Lung (tissue), 11 donors: ENCODE measurements at regions not wholly inside any gene's neighbourhood (a gene's known extent, or its start where the extent isn't known, plus 50 kb on each side); places are given as distances from the start of the nearest gene placed in this dataset.

ENCODE experiments used
- ATAC-seq: fragments of 200-7000 bp; cut with Tn5 transposase; one replicate; pipeline ENCODE4 v1.9.1; 2020; ENCODE audit warnings: moderate number of reproducible peaks; ENCODE audit not compliant: insufficient read depth, low FRiP score
- DNase-seq, 3 donors: peaks; one replicate each; pipeline ENCODE4 v3.0.0-alpha.2; 2013 to 2017
- H3K27ac ChIP-seq, 2 donors: one replicate each; pipeline ENCODE4 v1.5.1; 2013; ENCODE audit warnings: mild to moderate bottlenecking in 2 of 2, moderate library complexity in 2 of 2, control low read depth in 1 of 2, inconsistent platforms in 1 of 2, low read depth in 1 of 2, low read length in 1 of 2
- H3K27me3 ChIP-seq, 3 donors: one replicate each; pipeline ENCODE4 v1.5.1; 2013; ENCODE audit warnings: low read length in 2 of 3; ENCODE audit not compliant: control insufficient read depth in 3 of 3, insufficient read depth in 3 of 3
- H3K36me3 ChIP-seq, 4 donors: one replicate each; pipeline ENCODE4 v1.5.1; 2013; ENCODE audit warnings: low read length in 4 of 4, mild to moderate bottlenecking in 1 of 4, moderate library complexity in 1 of 4; ENCODE audit not compliant: control insufficient read depth in 4 of 4, insufficient read depth in 4 of 4
- H3K4me1 ChIP-seq, 5 donors: one replicate each; pipeline ENCODE4 v1.5.1; 2013; ENCODE audit warnings: low read length in 5 of 5, mild to moderate bottlenecking in 2 of 5, moderate library complexity in 1 of 5; ENCODE audit not compliant: control insufficient read depth in 5 of 5, insufficient read depth in 5 of 5
- H3K4me3 ChIP-seq: one replicate; pipeline ENCODE4 v1.5.1; 2013; ENCODE audit warnings: mild to moderate bottlenecking, control low read depth, moderate library complexity
- H3K9ac ChIP-seq, 2 donors: one replicate each; pipeline ENCODE4 v1.5.1; 2013; ENCODE audit warnings: low read length in 2 of 2, control low read depth in 1 of 2; ENCODE audit not compliant: insufficient read depth in 1 of 2
- H3K9me3 ChIP-seq, 4 donors: one replicate each; pipeline ENCODE4 v1.5.1; 2013; ENCODE audit warnings: low read length in 3 of 4, mild to moderate bottlenecking in 1 of 4, moderate library complexity in 1 of 4; ENCODE audit not compliant: control insufficient read depth in 4 of 4, insufficient read depth in 3 of 4
- WGBS, 2 donors: extraction: QIAGEN DNeasy Blood & Tissue Kit; methylation state at CpG; one replicate each; pipeline ENCODE4 v1.1.7; 2013; 5-methylcytosine and 5-hydroxymethylcytosine counted together
- TF ChIP-seq, protein P1 (sequence below): IDR thresholded peaks from 2 replicates; pipeline ENCODE4 v1.5.1; 2012; ENCODE audit warnings: mild to moderate bottlenecking; ENCODE audit errors: control extremely low read depth, extremely low read depth
- donor health status: control.
- donor health status: control.
- donor health status: Bipolar disorder and iron deficiency.
- donor health status: healthy.
- donor health status: DM: yes; HTN: yes; CAD: no.

DNA sequence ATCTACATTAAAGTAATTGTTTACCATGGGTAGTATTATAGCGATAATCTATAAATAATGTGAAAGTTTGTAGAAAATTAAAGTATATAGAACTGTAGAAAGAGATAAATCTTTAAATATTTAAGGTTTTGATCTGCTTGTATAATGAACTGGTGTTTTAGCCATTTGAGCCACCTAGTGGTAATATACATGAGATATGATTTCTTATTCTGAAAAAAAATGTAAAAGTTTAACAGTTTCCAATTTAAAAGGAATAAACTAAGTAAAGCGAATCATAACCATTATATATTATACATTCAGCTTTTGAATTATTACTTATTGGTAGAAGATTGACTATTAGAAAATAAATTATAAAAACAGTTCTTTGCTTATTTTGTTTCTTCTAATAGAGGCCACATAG, 91.2 kb downstream of the OTUD1 start:
- Histone ChIP-seq H3K9ac (no peak overlapping the region), H3K4me1 (no peaks in the 10 kb centered on the region), H3K4me3 (no peak overlapping the region), H3K9me3 (no peaks in the 10 kb centered on the region), H3K27me3 (peaks cover 0 to 4% (median 2%) of the 10 kb centered on the region in 3 donors), H3K27ac (no peak overlapping the region), H3K36me3 (no peaks in the 10 kb centered on the region)
- WGBS, 2 donors: 79 to 87% methylated on average over 2 of the region's 2 CpGs
- ATAC-seq (no peak), DNase-seq (peak in 1 of 3 donors; percentile 35)
- TF ChIP-seq, protein P1, sequence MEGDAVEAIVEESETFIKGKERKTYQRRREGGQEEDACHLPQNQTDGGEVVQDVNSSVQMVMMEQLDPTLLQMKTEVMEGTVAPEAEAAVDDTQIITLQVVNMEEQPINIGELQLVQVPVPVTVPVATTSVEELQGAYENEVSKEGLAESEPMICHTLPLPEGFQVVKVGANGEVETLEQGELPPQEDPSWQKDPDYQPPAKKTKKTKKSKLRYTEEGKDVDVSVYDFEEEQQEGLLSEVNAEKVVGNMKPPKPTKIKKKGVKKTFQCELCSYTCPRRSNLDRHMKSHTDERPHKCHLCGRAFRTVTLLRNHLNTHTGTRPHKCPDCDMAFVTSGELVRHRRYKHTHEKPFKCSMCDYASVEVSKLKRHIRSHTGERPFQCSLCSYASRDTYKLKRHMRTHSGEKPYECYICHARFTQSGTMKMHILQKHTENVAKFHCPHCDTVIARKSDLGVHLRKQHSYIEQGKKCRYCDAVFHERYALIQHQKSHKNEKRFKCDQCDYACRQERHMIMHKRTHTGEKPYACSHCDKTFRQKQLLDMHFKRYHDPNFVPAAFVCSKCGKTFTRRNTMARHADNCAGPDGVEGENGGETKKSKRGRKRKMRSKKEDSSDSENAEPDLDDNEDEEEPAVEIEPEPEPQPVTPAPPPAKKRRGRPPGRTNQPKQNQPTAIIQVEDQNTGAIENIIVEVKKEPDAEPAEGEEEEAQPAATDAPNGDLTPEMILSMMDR: no peak

- WGBS, 2 donors: 85 to 95% methylated on average over 3 of the region's 3 CpGs
- DNase-seq: no peak
- H3K27me3 ChIP-seq: peaks cover 0 to 4% (median 2%) of the 10 kb centered on the region in 3 donors
- H3K4me1 ChIP-seq: no peaks in the 10 kb centered on the region
- no peak overlapping the region for H3K4me3 ChIP-seq
- ATAC-seq: no peak
- no peaks in the 10 kb centered on the region for H3K9me3 ChIP-seq
- no peak overlapping the region for H3K9ac ChIP-seq
- TF ChIP-seq, protein P1: no peak
- no peak overlapping the region for H3K27ac ChIP-seq
- H3K36me3 ChIP-seq: no peaks in the 10 kb centered on the region
These were observed 94.3 kb downstream of the OTUD1 start for GRCh38 chr10:23533212-23533611.

DNA sequence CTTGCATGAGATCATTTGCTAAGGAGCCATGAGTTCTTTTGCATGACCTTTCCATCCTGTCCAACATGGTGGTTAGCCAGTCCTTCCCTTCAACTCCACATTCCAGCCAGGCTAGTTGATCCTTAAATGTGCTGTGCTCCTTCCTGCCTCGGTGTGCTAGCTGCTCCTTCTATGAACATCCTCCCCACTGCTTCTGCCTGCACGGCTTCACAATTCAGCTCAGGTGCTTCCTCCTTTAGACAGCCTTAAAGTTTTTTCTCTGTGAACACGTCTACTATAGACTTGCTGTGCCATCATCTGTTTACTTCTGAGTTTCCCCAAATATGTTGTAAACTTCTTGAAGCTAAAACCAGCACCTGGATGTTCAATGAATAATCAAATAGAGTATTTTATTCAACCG, 95.5 kb downstream of the OTUD1 start:
- Histone ChIP-seq H3K4me3 (no peak overlapping the region), H3K27ac (no peak overlapping the region), H3K4me1 (peaks cover 0 to 1% (median 0%) of the 10 kb centered on the region in 5 donors), H3K9me3 (no peaks in the 10 kb centered on the region), H3K36me3 (no peaks in the 10 kb centered on the region), H3K9ac (no peak overlapping the region), H3K27me3 (peaks cover 0 to 4% (median 2%) of the 10 kb centered on the region in 3 donors)
- TF ChIP-seq, protein P1: no peak
- WGBS, 2 donors: 23 to 39% methylated on average over 4 of the region's 4 CpGs
- no peak for ATAC-seq
- peak in 1 of 3 donors; percentile 14 for DNase-seq

DNA sequence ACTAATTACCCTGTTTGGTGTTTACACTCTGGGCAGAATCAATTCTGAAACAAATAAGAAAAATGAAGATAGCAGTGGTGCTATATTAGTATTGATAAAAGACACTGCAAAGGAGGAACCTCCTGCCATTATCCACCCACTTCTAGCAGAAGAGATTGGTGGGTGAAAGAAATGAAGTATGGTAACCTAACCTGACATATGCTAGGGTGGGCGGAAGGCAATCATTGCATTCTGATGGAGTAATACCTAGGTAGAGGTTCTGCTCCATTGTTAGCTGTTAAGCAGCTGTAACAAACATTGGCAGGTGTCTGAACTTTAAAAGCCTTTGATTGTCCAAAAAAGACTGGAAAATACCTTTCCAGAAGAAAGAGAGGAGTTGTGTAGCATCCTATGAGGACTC, 95.9 kb downstream of the OTUD1 start:
- ATAC-seq (no peak), DNase-seq (no peak)
- 76 to 92% methylated on average over 1 of the region's 1 CpG for WGBS, 2 donors
- TF ChIP-seq, protein P1: no peak
- no peaks in the 10 kb centered on the region for H3K36me3 ChIP-seq
- peaks cover 0 to 5% (median 0%) of the 10 kb centered on the region in 5 donors for H3K4me1 ChIP-seq
- no peak overlapping the region for H3K4me3 ChIP-seq
- no peaks in the 10 kb centered on the region for H3K9me3 ChIP-seq
- H3K27me3 ChIP-seq: peaks cover 0 to 4% (median 2%) of the 10 kb centered on the region in 3 donors
- H3K9ac ChIP-seq: no peak overlapping the region
- no peak overlapping the region for H3K27ac ChIP-seq
